ENCODE measurements at regions not wholly inside any gene's neighbourhood (a gene's known extent, or its start where the extent isn't known, plus 50 kb on each side); places are given as distances from the start of the nearest gene placed in this dataset.

DNA sequence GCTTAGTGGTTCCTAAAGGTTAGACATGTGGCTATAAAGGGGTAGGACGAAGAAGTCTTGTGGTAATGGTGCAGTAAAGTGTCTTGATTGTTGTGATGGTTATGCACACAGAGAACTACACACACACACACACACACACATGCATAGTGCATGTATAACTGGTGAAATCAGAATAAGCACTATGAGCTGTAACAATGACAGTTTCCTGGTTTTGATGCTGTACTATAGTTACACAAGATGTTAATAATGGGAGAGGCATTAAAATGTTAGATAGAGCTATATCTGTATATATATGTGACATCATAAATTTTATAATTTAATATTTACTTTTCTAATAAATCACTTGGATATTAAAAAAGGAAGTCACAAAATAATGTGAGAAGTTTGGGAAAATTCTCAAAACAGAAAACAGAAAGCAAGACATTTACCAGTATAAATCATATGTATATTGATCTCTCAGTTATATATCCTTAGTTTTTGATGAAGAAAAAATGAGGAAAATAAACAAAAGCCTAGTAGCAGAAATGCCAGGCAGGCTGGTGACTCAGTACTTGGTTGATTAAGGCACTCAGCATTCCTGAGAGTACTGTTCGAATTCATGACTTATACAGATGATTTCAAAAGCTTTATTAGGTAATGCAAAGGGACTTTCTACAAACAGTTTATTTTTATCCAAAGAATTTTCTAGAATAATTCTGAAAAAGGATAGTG is 350.5 kb upstream of the DAB2 start:
- TF ChIP-seq, protein P1, sequence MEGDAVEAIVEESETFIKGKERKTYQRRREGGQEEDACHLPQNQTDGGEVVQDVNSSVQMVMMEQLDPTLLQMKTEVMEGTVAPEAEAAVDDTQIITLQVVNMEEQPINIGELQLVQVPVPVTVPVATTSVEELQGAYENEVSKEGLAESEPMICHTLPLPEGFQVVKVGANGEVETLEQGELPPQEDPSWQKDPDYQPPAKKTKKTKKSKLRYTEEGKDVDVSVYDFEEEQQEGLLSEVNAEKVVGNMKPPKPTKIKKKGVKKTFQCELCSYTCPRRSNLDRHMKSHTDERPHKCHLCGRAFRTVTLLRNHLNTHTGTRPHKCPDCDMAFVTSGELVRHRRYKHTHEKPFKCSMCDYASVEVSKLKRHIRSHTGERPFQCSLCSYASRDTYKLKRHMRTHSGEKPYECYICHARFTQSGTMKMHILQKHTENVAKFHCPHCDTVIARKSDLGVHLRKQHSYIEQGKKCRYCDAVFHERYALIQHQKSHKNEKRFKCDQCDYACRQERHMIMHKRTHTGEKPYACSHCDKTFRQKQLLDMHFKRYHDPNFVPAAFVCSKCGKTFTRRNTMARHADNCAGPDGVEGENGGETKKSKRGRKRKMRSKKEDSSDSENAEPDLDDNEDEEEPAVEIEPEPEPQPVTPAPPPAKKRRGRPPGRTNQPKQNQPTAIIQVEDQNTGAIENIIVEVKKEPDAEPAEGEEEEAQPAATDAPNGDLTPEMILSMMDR (IDR thresholded peaks at IDR 0.05) = no peak
- TF ChIP-seq POLR2A (IDR thresholded peaks at IDR 0.05) = no peak

Measured in uterus (tissue), 2 donors.